ENCODE measurements at regions not wholly inside any gene's neighbourhood (a gene's known extent, or its start where the extent isn't known, plus 50 kb on each side); places are given as distances from the start of the nearest gene placed in this dataset.

DNA sequence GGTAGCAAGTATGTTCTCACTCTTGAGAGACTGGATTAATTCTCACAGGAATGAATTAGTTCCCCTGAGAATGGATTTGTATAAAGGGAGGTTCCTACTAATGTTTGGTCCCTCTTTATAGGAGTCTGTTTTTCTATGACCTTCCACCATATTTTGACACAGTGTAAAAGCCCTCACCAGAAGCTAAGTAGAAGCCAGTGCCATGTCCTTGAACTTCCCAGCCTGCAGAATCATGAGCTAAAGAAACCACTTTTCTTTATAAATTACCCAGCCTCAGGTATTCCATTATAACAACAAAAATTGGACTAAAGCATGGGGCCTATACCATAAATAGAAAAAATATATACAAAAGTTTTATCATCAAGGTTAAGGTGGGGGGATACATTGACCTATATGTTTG, 227.9 kb upstream of the DTNA start (continued):
- TF ChIP-seq, protein P1, sequence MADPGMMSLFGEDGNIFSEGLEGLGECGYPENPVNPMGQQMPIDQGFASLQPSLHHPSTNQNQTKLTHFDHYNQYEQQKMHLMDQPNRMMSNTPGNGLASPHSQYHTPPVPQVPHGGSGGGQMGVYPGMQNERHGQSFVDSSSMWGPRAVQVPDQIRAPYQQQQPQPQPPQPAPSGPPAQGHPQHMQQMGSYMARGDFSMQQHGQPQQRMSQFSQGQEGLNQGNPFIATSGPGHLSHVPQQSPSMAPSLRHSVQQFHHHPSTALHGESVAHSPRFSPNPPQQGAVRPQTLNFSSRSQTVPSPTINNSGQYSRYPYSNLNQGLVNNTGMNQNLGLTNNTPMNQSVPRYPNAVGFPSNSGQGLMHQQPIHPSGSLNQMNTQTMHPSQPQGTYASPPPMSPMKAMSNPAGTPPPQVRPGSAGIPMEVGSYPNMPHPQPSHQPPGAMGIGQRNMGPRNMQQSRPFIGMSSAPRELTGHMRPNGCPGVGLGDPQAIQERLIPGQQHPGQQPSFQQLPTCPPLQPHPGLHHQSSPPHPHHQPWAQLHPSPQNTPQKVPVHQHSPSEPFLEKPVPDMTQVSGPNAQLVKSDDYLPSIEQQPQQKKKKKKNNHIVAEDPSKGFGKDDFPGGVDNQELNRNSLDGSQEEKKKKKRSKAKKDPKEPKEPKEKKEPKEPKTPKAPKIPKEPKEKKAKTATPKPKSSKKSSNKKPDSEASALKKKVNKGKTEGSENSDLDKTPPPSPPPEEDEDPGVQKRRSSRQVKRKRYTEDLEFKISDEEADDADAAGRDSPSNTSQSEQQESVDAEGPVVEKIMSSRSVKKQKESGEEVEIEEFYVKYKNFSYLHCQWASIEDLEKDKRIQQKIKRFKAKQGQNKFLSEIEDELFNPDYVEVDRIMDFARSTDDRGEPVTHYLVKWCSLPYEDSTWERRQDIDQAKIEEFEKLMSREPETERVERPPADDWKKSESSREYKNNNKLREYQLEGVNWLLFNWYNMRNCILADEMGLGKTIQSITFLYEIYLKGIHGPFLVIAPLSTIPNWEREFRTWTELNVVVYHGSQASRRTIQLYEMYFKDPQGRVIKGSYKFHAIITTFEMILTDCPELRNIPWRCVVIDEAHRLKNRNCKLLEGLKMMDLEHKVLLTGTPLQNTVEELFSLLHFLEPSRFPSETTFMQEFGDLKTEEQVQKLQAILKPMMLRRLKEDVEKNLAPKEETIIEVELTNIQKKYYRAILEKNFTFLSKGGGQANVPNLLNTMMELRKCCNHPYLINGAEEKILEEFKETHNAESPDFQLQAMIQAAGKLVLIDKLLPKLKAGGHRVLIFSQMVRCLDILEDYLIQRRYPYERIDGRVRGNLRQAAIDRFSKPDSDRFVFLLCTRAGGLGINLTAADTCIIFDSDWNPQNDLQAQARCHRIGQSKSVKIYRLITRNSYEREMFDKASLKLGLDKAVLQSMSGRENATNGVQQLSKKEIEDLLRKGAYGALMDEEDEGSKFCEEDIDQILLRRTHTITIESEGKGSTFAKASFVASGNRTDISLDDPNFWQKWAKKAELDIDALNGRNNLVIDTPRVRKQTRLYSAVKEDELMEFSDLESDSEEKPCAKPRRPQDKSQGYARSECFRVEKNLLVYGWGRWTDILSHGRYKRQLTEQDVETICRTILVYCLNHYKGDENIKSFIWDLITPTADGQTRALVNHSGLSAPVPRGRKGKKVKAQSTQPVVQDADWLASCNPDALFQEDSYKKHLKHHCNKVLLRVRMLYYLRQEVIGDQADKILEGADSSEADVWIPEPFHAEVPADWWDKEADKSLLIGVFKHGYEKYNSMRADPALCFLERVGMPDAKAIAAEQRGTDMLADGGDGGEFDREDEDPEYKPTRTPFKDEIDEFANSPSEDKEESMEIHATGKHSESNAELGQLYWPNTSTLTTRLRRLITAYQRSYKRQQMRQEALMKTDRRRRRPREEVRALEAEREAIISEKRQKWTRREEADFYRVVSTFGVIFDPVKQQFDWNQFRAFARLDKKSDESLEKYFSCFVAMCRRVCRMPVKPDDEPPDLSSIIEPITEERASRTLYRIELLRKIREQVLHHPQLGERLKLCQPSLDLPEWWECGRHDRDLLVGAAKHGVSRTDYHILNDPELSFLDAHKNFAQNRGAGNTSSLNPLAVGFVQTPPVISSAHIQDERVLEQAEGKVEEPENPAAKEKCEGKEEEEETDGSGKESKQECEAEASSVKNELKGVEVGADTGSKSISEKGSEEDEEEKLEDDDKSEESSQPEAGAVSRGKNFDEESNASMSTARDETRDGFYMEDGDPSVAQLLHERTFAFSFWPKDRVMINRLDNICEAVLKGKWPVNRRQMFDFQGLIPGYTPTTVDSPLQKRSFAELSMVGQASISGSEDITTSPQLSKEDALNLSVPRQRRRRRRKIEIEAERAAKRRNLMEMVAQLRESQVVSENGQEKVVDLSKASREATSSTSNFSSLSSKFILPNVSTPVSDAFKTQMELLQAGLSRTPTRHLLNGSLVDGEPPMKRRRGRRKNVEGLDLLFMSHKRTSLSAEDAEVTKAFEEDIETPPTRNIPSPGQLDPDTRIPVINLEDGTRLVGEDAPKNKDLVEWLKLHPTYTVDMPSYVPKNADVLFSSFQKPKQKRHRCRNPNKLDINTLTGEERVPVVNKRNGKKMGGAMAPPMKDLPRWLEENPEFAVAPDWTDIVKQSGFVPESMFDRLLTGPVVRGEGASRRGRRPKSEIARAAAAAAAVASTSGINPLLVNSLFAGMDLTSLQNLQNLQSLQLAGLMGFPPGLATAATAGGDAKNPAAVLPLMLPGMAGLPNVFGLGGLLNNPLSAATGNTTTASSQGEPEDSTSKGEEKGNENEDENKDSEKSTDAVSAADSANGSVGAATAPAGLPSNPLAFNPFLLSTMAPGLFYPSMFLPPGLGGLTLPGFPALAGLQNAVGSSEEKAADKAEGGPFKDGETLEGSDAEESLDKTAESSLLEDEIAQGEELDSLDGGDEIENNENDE (IDR thresholded peaks at IDR 0.05; ENCODE audit: insufficient replicate concordance, low read length), result no peak
- no peak for TF ChIP-seq RNF2 (IDR thresholded peaks at IDR 0.05; ENCODE audit: borderline replicate concordance, low read depth, low read length, missing control alignments, poor library complexity, severe bottlenecking)
- no peak for TF ChIP-seq GTF2F1 (IDR thresholded peaks at IDR 0.05; ENCODE audit: borderline replicate concordance, low read depth, low read length)
- no peak for TF ChIP-seq SP2 (IDR thresholded peaks at IDR 0.05; ENCODE audit: low read length)
